NK-92 treated with Interleukin-12 subunit alpha and Interleukin-12 subunit beta, amount 100 ng/mL, for 24 hours (cell line): ENCODE measurements at regions not wholly inside any gene's neighbourhood (a gene's known extent, or its start where the extent isn't known, plus 50 kb on each side); places are given as distances from the start of the nearest gene placed in this dataset.
"Not testable (repeated sequence)": the region's sequence is repeated elsewhere in the genome, so short reads cannot be mapped to it uniquely, and the experiment has no call there.

Source experiments
- DNase-seq: peaks from one replicate; lab custom pipeline; 2025; lab: John Stamatoyannopoulos, UW

GRCh38 chr5:118371973-118372831 is 616.1 kb downstream of the DTWD2 start:
- DNase-seq, result no peak

- no peak for DNase-seq
Observed at GRCh38 chr5:118366429-118366828, 621.9 kb downstream of the DTWD2 start.

GRCh38 chr5:118365718-118366117 is 622.6 kb downstream of the DTWD2 start:
- no peak for DNase-seq

- DNase-seq, result no peak
Observed at GRCh38 chr5:118354797-118355196, 633.5 kb downstream of the DTWD2 start.

- DNase-seq, result no peak
Observed at GRCh38 chr5:118353970-118354369, 634.4 kb downstream of the DTWD2 start.

- no peak for DNase-seq
Observed at GRCh38 chr5:118336468-118336867, 651.9 kb downstream of the DTWD2 start.

GRCh38 chr5:118327389-118327788 is 661.0 kb downstream of the DTWD2 start:
- no peak for DNase-seq

- DNase-seq, result no peak
Observed at GRCh38 chr5:118326481-118327045, 661.8 kb downstream of the DTWD2 start.

- no peak for DNase-seq
Observed at GRCh38 chr5:118325931-118326330, 662.4 kb downstream of the DTWD2 start.

- not testable (repeated sequence) for DNase-seq
Observed at GRCh38 chr5:118323723-118324122, 664.6 kb downstream of the DTWD2 start.

GRCh38 chr5:118321081-118321480 is 667.3 kb downstream of the DTWD2 start:
- DNase-seq, result no peak

GRCh38 chr5:118320121-118320520 is 668.2 kb downstream of the DTWD2 start:
- no peak for DNase-seq

GRCh38 chr5:118314931-118315330 is 673.4 kb downstream of the DTWD2 start:
- DNase-seq, result no peak

- DNase-seq, result no peak
Observed at GRCh38 chr5:118311103-118311819, 677.1 kb downstream of the DTWD2 start.

- DNase-seq, result no peak
Observed at GRCh38 chr5:118310401-118310800, 677.9 kb downstream of the DTWD2 start.

GRCh38 chr5:118303296-118303695 is 685.1 kb downstream of the DTWD2 start:
- no peak for DNase-seq

GRCh38 chr5:118302786-118303185 is 685.6 kb downstream of the DTWD2 start:
- no peak for DNase-seq

- no peak for DNase-seq
Observed at GRCh38 chr5:118301696-118302095, 686.7 kb downstream of the DTWD2 start.

- no peak for DNase-seq
Observed at GRCh38 chr5:118295045-118295444, 693.3 kb downstream of the DTWD2 start.

GRCh38 chr5:118293378-118293777 is 695.0 kb downstream of the DTWD2 start:
- no peak for DNase-seq

GRCh38 chr5:118290204-118290603 is 698.1 kb downstream of the DTWD2 start:
- no peak for DNase-seq

- not testable (repeated sequence) for DNase-seq
Observed at GRCh38 chr5:118284230-118284629, 704.1 kb downstream of the DTWD2 start.

- DNase-seq, result not testable (repeated sequence)
Observed at GRCh38 chr5:118282480-118283038, 705.8 kb downstream of the DTWD2 start.
